ENCODE measurements at regions not wholly inside any gene's neighbourhood (a gene's known extent, or its start where the extent isn't known, plus 50 kb on each side); places are given as distances from the start of the nearest gene placed in this dataset.

DNA sequence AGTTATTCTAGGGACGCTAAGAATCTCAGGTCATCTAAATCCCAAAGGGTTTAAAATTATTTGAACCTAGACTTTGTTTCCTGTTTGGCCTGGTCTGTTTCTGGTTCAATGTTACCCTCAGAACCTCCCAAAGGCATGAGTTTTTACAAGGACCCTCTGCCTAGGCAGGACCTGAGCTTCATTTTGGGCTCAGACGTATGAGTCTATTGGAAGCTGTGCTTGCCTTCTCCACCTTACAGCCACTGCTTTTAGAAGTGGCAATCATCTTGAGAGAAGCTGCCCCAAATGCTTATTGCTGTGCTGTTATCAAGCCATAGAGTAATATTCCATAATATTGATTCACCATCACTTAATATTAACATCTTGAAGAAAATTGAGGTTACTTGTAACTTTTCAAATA is 510.4 kb downstream of the TLE4 start:
- no peak for DNase-seq

GRCh38 chr9:80078826-80079225 is 507.1 kb downstream of the TLE4 start:
- no peak for DNase-seq

DNA sequence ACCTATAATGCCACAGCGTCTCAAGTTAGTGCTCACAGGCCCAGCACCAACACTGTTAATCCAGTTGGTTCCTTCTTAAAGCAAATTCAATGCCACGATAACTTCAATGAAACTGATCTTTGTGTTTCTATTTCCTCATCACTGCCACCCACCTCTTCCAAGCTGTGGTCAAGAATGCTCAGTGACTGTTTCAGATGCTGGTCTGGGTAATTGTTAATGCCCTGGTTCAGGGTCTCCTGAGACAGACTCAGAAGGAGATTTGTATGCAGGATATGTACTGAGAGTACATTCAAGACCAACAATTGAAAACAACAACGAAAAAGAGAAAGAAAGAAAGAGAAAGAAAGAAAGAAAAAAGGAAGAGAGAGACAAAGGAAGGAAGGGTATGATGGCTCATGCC is 505.3 kb downstream of the TLE4 start:
- no peak for DNase-seq

DNA sequence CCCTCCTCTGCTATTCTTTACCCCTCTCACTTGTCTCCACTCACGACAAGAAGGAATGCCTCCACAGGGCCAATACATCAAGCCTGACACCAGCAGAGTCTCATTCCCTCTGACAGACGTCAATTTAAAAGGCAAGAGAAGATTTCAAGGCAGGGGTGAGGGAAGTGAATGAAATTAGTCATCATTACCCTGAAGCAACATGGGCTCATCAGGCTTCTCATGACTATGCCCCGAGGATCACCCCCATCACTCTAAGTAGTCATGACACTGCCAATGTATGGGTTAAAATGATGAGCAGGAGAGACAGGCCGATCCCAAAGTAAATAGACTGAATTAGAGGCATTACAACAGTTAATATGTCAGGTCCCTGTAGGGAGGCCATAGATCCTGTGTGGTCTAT is 504.4 kb downstream of the TLE4 start:
- DNase-seq: no peak

DNA sequence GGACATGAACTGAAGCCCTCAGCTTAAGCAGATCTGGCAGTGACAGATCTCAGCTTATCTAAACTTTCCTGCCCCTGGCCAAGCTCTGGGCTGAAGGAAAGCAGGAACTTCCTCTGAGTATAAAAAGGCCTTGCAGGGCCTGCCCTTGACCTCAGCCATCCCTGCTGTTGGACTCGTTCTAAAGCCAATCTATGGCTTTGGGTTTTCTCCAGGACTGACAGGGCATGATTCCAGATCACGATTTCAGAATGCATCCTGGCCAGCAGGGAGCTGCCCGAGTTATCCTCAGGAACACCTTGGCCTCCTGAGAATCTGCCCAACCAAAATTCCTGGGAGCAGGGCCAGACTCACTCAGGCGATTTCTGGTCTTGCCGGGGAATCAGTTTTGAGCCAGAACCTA is 502.7 kb downstream of the TLE4 start:
- DNase-seq: no peak

DNA sequence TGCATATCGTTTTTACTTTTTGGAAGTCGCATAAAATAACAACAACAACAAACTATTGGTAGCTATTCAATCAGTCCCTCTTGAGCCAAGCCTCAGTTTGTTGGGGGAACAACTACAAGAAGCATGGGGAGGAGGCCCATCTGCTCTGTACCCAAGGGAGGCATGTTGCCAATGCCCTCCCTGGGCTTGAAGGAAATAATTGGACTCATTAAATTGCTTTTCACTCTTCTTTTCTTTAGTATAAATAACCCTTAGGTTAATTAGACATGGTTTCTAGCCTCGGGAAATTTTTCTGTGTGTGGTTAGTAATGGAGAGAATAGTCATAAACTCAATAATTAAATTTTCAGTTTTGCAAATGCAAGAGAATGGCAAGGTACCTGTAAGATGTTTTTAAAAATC is 500.7 kb downstream of the TLE4 start:
- no peak for DNase-seq

DNA sequence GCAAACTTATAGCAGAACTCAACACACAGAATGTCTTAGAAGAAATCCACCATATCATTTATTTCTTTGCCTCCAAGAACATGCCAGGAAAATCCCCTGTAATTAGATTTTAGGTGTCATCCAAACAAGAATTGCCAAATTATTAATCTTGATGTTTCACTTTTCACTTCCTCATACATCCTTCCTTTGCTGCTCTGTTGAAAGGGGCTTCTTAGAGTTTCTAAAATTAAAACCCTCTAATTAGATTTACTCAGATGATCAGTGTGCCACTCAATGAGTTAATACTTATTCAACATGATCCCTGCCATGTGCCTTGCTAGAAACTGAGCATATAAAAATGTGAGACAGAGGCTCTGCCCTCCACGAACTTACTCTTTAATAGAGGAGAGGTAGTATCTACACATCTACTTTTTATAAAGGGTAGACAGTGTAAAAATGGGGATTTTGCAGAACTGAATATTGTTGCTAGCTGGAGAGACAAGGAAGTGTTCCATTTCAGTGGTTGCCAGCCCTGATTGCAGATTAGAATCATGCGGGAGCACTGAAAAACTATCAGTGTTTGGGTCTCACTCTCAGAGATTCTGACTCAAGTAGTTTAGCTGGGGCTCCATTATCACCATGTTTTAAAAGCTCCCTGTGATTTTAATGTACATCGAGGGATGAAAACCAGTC is 498.4 kb downstream of the TLE4 start:
- DNase-seq: no peak

DNA sequence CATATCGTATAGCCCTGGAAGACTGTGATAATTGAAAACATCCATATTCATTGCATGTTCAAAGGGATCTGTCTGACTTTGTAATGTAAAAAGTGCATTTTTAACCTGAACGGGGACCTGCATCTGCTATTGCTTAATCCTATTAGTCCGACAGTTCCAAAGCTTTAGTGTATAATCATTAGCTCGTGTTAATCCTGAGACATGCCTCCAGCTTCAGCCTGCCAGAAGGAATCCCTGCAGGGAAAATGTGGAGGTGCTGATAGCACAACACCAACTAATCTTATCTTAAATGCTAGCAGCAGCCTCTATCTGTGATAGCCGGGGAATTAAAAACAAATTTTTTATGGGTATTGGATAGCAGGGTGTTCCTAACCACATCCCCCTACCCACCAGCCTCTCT is 495.2 kb downstream of the TLE4 start:
- no peak for DNase-seq

DNA sequence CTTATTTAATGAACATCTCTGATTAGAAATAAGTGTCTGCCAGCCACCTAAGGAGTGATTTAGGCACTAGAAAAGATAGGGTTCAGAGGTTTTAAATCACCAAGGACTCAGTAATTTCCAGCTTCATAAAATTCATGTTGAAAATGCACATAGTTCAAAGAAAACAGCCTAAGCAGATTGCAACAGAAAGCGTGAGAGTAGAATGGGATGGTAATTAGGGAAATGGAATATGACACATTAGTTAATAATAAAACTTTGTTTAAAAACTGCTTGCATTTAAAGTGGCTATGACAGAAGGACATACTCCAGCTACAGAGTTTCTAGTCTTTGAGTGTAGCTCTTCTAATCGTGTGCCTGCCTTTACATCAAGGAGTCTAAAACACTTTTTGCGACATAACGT is 490.8 kb downstream of the TLE4 start:
- no peak for DNase-seq

- DNase-seq: no peak
These were observed 490.2 kb downstream of the TLE4 start for GRCh38 chr9:80061940-80062339.

DNA sequence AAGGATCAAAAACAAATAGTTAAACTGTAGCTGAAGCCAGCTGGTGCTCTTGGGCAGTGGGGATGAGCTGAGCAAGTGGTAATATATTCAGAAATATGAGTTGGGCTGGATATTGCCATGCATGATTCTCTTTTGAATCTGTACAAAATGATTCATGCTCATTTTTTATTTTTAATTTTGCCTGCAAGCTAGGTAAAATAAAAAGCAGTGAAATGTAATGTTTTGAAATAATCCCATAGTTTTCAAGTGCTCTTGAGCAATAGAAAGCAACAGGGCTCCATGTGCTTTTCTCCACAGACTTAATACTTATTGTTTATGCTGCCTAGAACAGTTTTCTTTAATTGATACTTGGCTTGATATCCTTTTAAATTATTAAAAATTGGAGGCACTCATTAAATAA is 489.3 kb downstream of the TLE4 start:
- no peak for DNase-seq

DNA sequence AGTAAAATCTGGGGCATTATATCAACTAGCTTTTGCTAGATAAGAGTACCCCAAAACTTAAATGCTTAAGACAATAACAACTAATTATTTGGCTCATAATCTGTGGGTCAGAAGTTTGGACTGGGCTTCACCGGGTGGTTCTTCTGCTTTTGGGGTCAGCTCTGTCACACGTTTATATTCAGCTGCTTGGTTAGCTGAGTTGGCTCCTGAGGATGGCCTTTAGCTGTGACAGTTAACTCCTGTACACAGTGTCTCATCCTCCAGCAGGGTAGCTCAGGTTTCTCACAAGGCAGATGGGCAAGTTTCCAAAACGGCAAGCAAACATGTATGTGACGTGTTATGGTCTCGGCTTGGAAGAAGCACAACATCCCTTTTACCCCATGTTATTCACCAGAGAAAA is 488.2 kb downstream of the TLE4 start:
- DNase-seq: no peak

DNA sequence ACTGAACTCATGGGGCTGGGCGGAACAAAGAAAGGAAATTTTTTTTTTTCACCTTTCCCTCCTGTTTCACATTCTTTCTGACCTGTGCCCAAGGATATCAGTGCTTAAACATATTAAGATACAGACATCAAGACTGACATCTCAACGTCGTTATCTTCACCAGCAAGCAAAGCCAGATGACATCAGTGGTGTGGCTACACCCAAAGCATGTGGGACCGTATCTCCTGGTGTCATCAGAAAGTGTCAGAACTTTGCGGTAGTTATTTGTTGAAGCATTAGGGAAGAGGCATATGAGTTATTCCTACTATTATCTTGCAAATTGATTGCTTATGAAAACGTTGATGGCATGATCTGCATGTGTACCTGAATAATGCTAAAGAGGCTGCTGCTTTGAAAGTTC is 487.4 kb downstream of the TLE4 start:
- no peak for DNase-seq

DNA sequence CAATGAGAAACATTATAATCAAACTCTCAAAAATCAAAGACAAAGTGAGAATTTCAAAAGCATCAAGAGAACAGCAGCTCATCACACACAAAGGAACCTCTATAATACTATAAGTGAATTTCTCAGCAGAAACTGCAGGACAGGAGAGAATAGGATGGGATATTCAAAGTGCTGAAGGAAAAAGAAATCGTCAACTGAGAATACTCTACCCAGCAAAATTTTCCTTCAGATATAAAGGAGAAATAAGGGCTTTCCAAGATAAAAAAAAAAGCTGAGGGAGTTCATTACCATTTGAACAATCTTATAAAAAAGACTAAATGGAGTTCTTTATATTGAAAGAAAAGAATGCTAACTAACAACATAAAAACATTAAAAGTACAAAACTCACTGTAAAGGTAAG is 481.1 kb downstream of the TLE4 start:
- no peak for DNase-seq

- DNase-seq: no peak
These were observed 477.5 kb downstream of the TLE4 start for GRCh38 chr9:80049096-80049782.

DNA sequence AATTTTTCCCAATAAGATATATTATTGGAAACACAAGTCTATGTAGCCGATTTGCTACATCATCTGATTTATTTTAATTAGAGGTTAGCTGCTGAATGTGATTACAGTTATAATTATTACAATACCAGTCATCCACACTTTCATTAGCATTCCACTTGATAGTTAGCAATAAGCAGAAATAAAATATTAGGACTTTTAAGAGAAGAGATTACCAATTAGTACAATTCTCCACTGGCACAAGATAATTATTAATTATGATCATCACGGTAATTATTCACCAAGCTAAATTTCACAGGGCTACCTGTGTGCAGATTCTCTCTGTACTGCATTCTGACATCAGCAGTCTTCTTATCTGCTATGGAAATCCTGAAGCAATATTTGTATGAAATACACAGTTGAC is 474.7 kb downstream of the TLE4 start:
- DNase-seq: no peak

- DNase-seq: no peak
These were observed 470.1 kb downstream of the TLE4 start for GRCh38 chr9:80041821-80042220.

- DNase-seq: no peak
These were observed 468.7 kb downstream of the TLE4 start for GRCh38 chr9:80040457-80040856.

DNA sequence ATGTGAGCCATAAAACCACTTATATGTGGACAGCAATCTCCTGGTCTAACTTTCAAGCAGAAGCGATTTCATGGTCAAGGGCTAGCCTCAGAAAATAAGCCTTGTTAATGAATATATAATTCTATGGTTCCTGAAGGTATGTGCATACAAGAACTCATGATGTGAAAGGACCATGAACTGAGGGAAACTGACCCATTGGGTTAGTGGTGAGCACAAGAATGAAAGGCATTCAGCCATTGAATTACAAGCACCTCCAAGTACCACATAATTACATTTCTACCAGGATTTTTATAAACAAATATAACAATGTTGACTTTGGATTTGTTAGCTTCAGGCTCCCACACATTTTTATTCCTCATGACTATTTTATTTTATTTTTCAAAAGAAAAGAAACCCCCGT is 459.0 kb downstream of the TLE4 start:
- DNase-seq: no peak

GRCh38 chr9:80028501-80028900 is 456.7 kb downstream of the TLE4 start:
- no peak for DNase-seq

DNA sequence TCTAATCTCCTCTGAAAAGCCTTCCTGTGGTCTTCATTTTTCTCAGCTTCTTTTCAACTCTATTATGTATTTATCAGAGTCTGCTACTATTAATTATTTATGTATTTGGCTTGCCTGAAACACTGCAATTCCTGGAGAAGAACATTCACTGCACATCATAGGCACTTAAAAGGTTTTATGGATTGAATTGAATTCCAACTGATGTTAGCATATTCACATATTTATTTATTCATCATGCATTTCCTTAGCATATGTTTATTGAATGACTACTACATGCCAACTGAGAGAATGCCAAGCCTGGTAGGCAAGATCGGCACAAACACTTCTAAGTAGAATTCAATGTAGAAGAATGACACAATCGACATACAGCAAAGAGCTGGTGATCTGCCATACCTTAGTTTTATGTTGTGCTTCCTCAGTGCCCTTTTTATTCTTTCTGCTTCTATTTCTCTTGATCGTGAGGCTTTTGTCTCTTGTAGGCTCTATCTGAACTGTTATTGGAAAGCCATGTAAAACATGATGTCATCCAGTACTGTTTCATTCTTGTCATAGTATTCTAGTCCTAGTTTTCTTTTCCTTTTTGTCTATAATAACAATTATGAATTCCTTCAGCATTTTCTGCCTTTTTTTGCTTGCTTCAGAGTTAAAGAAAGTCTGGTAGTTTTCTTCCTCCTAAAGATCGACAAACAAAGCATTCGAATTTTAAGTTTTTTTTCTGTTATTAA is 454.2 kb downstream of the TLE4 start:
- DNase-seq: no peak

- no peak for DNase-seq
These were observed 453.4 kb downstream of the TLE4 start for GRCh38 chr9:80025131-80025530.

GRCh38 chr9:80020530-80020929 is 448.8 kb downstream of the TLE4 start:
- DNase-seq: no peak

DNA sequence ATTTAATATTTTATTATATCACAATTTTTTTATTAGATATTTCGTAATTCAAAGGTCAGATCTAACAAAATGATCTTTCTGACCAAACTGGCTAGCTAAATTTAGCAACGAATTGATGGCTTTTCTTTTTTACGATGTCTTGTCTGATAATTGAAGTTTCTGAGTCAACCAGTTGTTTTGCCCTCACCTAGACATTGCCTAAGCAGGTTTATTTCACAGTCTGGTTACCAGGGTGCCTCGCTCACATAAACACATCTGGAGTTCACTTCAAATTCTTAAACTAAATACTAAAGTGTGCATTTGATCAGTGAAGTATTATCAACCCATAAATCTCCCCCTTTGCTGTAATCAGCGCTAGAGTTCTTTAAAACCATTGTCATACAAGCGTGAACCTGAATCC is 448.3 kb downstream of the TLE4 start:
- DNase-seq: no peak
